Astrocyte (in vitro differentiated cells and primary cell): ENCODE measurements at regions not wholly inside any gene's neighbourhood (a gene's known extent, or its start where the extent isn't known, plus 50 kb on each side); places are given as distances from the start of the nearest gene placed in this dataset.

Experiments used
- CTCF ChIP-seq: IDR thresholded peaks from 2 replicates; pipeline ENCODE4 v1.5.1; 2011; ENCODE audit warnings: low read depth, mild to moderate bottlenecking, inconsistent platforms, low read length, moderate library complexity; ENCODE audit not compliant: insufficient read depth
- EZH2 ChIP-seq: IDR thresholded peaks from 2 replicates; pipeline ENCODE4 v1.6.1; 2012; ENCODE audit warnings: mild to moderate bottlenecking, low read length, inconsistent platforms; ENCODE audit not compliant: insufficient read depth

- TF ChIP-seq CTCF, result no peak
- no peak for TF ChIP-seq EZH2
These were observed 212.8 kb downstream of the SUDS3 start for GRCh38 chr12:118589162-118589561.
